NOMO-1 (cell line): ENCODE measurements at regions not wholly inside any gene's neighbourhood (a gene's known extent, or its start where the extent isn't known, plus 50 kb on each side); places are given as distances from the start of the nearest gene placed in this dataset.
"Not testable (repeated sequence)": the region's sequence is repeated elsewhere in the genome, so short reads cannot be mapped to it uniquely, and the experiment has no call there.

Source experiments
- DNase-seq, 2 experiments: peaks; one replicate each; lab custom pipeline; 2025; ENCODE audit not compliant: unreplicated experiment in 2 of 2; lab: John Stamatoyannopoulos, UW

GRCh38 chr7:49434846-49435245 is 338.6 kb upstream of the VWC2 start:
- DNase-seq = no peak

- no peak for DNase-seq
Observed at GRCh38 chr7:49438281-49438680, 335.2 kb upstream of the VWC2 start.

GRCh38 chr7:49443515-49443914 is 329.9 kb upstream of the VWC2 start:
- DNase-seq = no peak

- no peak for DNase-seq
Observed at GRCh38 chr7:49453486-49453885, 320.0 kb upstream of the VWC2 start.

- no peak for DNase-seq
Observed at GRCh38 chr7:49479441-49479840, 294.0 kb upstream of the VWC2 start.

- DNase-seq = no peak
Observed at GRCh38 chr7:49479936-49480544, 293.4 kb upstream of the VWC2 start.

GRCh38 chr7:49481075-49481474 is 292.4 kb upstream of the VWC2 start:
- DNase-seq = no peak

GRCh38 chr7:49483142-49483541 is 290.3 kb upstream of the VWC2 start:
- DNase-seq = peak in 1 of 2 experiments; percentile 4

- DNase-seq = no peak
Observed at GRCh38 chr7:49486974-49487829, 286.2 kb upstream of the VWC2 start.

- no peak for DNase-seq
Observed at GRCh38 chr7:49487830-49488140, 285.7 kb upstream of the VWC2 start.

GRCh38 chr7:49488573-49488972 is 284.9 kb upstream of the VWC2 start:
- DNase-seq = no peak

- no peak for DNase-seq
Observed at GRCh38 chr7:49497471-49497870, 276.0 kb upstream of the VWC2 start.

GRCh38 chr7:49500741-49501140 is 272.7 kb upstream of the VWC2 start:
- DNase-seq = no peak

GRCh38 chr7:49507206-49507605 is 266.2 kb upstream of the VWC2 start:
- not testable (repeated sequence) for DNase-seq

- DNase-seq = peak; percentile 41 to 83
Observed at GRCh38 chr7:49513911-49514310, 259.5 kb upstream of the VWC2 start.

GRCh38 chr7:49520951-49521350 is 252.5 kb upstream of the VWC2 start:
- DNase-seq = no peak

- DNase-seq = no peak
Observed at GRCh38 chr7:49522111-49522510, 251.3 kb upstream of the VWC2 start.

GRCh38 chr7:49523870-49524269 is 249.6 kb upstream of the VWC2 start:
- DNase-seq = no peak

- DNase-seq = no peak
Observed at GRCh38 chr7:49527182-49527581, 246.3 kb upstream of the VWC2 start.

- no peak for DNase-seq
Observed at GRCh38 chr7:49530481-49530880, 243.0 kb upstream of the VWC2 start.

GRCh38 chr7:49563693-49564378 is 209.6 kb upstream of the VWC2 start:
- DNase-seq = no peak

GRCh38 chr7:49564379-49564714 is 209.1 kb upstream of the VWC2 start:
- DNase-seq = no peak
